LNCAP (cell line): ENCODE measurements at regions not wholly inside any gene's neighbourhood (a gene's known extent, or its start where the extent isn't known, plus 50 kb on each side); places are given as distances from the start of the nearest gene placed in this dataset.

Experiments used
- CTCF ChIP-seq: fragments of 450-650 bp; IDR thresholded peaks from 2 replicates; pipeline ENCODE4 v1.5.1; 2017; ENCODE audit warnings: mild to moderate bottlenecking

GRCh38 chr2:185066128-185066527 lies 467.8 kb downstream of the ZNF804A start:
- TF ChIP-seq CTCF = no peak

- no peak for TF ChIP-seq CTCF
These were observed 470.8 kb downstream of the ZNF804A start for GRCh38 chr2:185069107-185069506.

- TF ChIP-seq CTCF = no peak
These were observed 475.8 kb downstream of the ZNF804A start for GRCh38 chr2:185074156-185074555.

- TF ChIP-seq CTCF = no peak
These were observed 484.4 kb downstream of the ZNF804A start for GRCh38 chr2:185082749-185083148.

GRCh38 chr2:185108588-185108987 lies 510.3 kb downstream of the ZNF804A start:
- TF ChIP-seq CTCF = no peak; the same call in 1 of the 2 replicates

GRCh38 chr2:185127412-185127811 lies 529.1 kb downstream of the ZNF804A start:
- no peak for TF ChIP-seq CTCF

- TF ChIP-seq CTCF = no peak
These were observed 530.0 kb downstream of the ZNF804A start for GRCh38 chr2:185128346-185128745.

GRCh38 chr2:185128996-185129395 lies 530.7 kb downstream of the ZNF804A start:
- TF ChIP-seq CTCF = no peak
